Neural cell (in vitro differentiated cells): ENCODE measurements at regions not wholly inside any gene's neighbourhood (a gene's known extent, or its start where the extent isn't known, plus 50 kb on each side); places are given as distances from the start of the nearest gene placed in this dataset.

ENCODE experiments used
- H2AFZ ChIP-seq: fragments of 200-600, 300-800 bp; sonication (generic), shearing (Covaris generic); 2 replicates; pipeline ENCODE4 v1.6.0; 2014; ENCODE audit warnings: low read depth, mild to moderate bottlenecking, antibody characterized with exemption, low read length, moderate library complexity
- H3F3A ChIP-seq: fragments of 200-600 bp; shearing (Covaris generic); 2 replicates; pipeline ENCODE4 v1.6.1; 2016; ENCODE audit warnings: mild to moderate bottlenecking, moderate library complexity, mixed read lengths, antibody characterized with exemption, low read length; ENCODE audit not compliant: insufficient read depth, poor library complexity, severe bottlenecking
- H3K27ac ChIP-seq: fragments of 200-600, 300-800 bp; sonication (generic), shearing (Covaris generic); 2 replicates; pipeline ENCODE4 v1.5.1; 2014; ENCODE audit warnings: mild to moderate bottlenecking, low read length, moderate library complexity
- H3K27me3 ChIP-seq: fragments of 300-800, 200-600 bp; sonication (generic), shearing (Covaris generic); 2 replicates; pipeline ENCODE4 v1.6.0; 2014; ENCODE audit warnings: mild to moderate bottlenecking, low read depth, low read length, moderate library complexity; ENCODE audit not compliant: insufficient read depth
- H3K36me3 ChIP-seq: fragments of 300-800, 200-600 bp; sonication (generic), shearing (Covaris generic); 2 replicates; pipeline ENCODE4 v1.5.1; 2014; ENCODE audit warnings: mild to moderate bottlenecking, antibody characterized with exemption, low read length, moderate library complexity; ENCODE audit not compliant: insufficient read depth
- H3K4me2 ChIP-seq: fragments of 300-800, 200-600 bp; sonication (generic), shearing (Covaris generic); 2 replicates; pipeline ENCODE4 v1.6.0; 2014; ENCODE audit warnings: mild to moderate bottlenecking, low read length
- H3K4me3 ChIP-seq: fragments of 300-800, 200-600 bp; sonication (generic), shearing (Covaris generic); 2 replicates; pipeline ENCODE4 v1.5.1; 2014; ENCODE audit warnings: mild to moderate bottlenecking, low read length, moderate library complexity
- H3K79me2 ChIP-seq: fragments of 200-600 bp; shearing (Covaris generic); replicated peaks from 2 replicates; pipeline ENCODE4 v1.6.0; 2014; ENCODE audit warnings: mild to moderate bottlenecking, low read length, moderate library complexity; ENCODE audit not compliant: insufficient read depth
- H3K9ac ChIP-seq: fragments of 300-800, 200-600 bp; sonication (generic), shearing (Covaris generic); 2 replicates; pipeline ENCODE4 v1.6.1; 2016; ENCODE audit warnings: mild to moderate bottlenecking, low read length, mixed read lengths
- H3K9me2 ChIP-seq: fragments of 200-600 bp; shearing (Covaris generic); 2 replicates; pipeline ENCODE4 v1.6.1; 2016; ENCODE audit warnings: mild to moderate bottlenecking, low read length, mixed read lengths; ENCODE audit not compliant: insufficient read depth
- H3K9me3 ChIP-seq: fragments of 200-600, 300-800 bp; sonication (generic), shearing (Covaris generic); 2 replicates; pipeline ENCODE4 v1.6.1; 2016; ENCODE audit warnings: mild to moderate bottlenecking, mixed run types, low read length, moderate library complexity, mixed read lengths
- H4K20me1 ChIP-seq: fragments of 200-600 bp; shearing (Covaris generic); 2 replicates; pipeline ENCODE4 v1.6.1; 2016; ENCODE audit warnings: mild to moderate bottlenecking, mixed run types; ENCODE audit not compliant: insufficient read depth
- CTCF ChIP-seq: fragments of 450-650 bp; IDR thresholded peaks from 2 replicates; pipeline ENCODE4 v1.5.1; 2014; ENCODE audit warnings: antibody characterized with exemption, mild to moderate bottlenecking, moderate library complexity; ENCODE audit not compliant: poor library complexity, severe bottlenecking
- EP300 ChIP-seq: fragments of 450-650 bp; conservative IDR thresholded peaks from 2 replicates; pipeline ENCODE4 v1.6.1; 2014; ENCODE audit warnings: antibody characterized with exemption, mild to moderate bottlenecking, moderate library complexity; ENCODE audit not compliant: poor library complexity, severe bottlenecking
- EZH2 ChIP-seq: fragments of 200-600, 300-800 bp; shearing (Covaris generic), sonication (generic); IDR thresholded peaks from 2 replicates; pipeline ENCODE4 v1.6.1; 2014; ENCODE audit warnings: antibody characterized with exemption, low read length, borderline replicate concordance, mild to moderate bottlenecking; ENCODE audit not compliant: insufficient read depth, poor library complexity, severe bottlenecking
- MXI1 ChIP-seq: fragments of 450-650 bp; conservative IDR thresholded peaks from 2 replicates; pipeline ENCODE4 v1.6.1; 2014; ENCODE audit warnings: antibody characterized with exemption, mild to moderate bottlenecking; ENCODE audit not compliant: poor library complexity, severe bottlenecking
- POLR2AphosphoS5 ChIP-seq: IDR thresholded peaks from 2 replicates; pipeline ENCODE4 v1.6.1; 2012
- RAD21 ChIP-seq: fragments of 450-650 bp; conservative IDR thresholded peaks from 2 replicates; pipeline ENCODE4 v1.6.1; 2014; ENCODE audit warnings: antibody characterized with exemption, mild to moderate bottlenecking, moderate library complexity
- REST ChIP-seq: IDR thresholded peaks from 2 replicates; pipeline ENCODE4 v1.6.1; 2012; ENCODE audit warnings: borderline replicate concordance
- SMC3 ChIP-seq: fragments of 450-650 bp; conservative IDR thresholded peaks from 2 replicates; pipeline ENCODE4 v1.6.1; 2014; ENCODE audit warnings: antibody characterized with exemption, mild to moderate bottlenecking, moderate library complexity; ENCODE audit not compliant: poor library complexity
- TAF1 ChIP-seq: IDR thresholded peaks from 2 replicates; pipeline ENCODE4 v1.6.1; 2012; ENCODE audit warnings: low read depth

GRCh38 chr19:28578208-28578607 lies 634.7 kb downstream of the UQCRFS1 start:
- H4K20me1 ChIP-seq, result no peaks in the 10 kb centered on the region
- no peaks in the 10 kb centered on the region for H3K36me3 ChIP-seq
- no peaks in the 10 kb centered on the region for H3K79me2 ChIP-seq
- no peak overlapping the region for H3K4me3 ChIP-seq
- no peaks in the 10 kb centered on the region for H3F3A ChIP-seq
- H3K9me2 ChIP-seq, result no peaks in the 10 kb centered on the region
- H3K9ac ChIP-seq, result no peak overlapping the region
- H3K4me2 ChIP-seq, result no peak overlapping the region
- TF ChIP-seq EP300, result no peak
- TF ChIP-seq SMC3, result no peak
- TF ChIP-seq REST, result no peak
- TF ChIP-seq TAF1, result no peak
- no peak for TF ChIP-seq MXI1
- TF ChIP-seq EZH2, result no peak
- TF ChIP-seq RAD21, result no peak
- TF ChIP-seq POLR2AphosphoS5, result no peak
- no peak for TF ChIP-seq CTCF
- no peaks in the 10 kb centered on the region for H3K9me3 ChIP-seq
- H2AFZ ChIP-seq, result no peak overlapping the region
- no peak overlapping the region for H3K27ac ChIP-seq
- H3K27me3 ChIP-seq, result no peaks in the 10 kb centered on the region

GRCh38 chr19:28577666-28578065 lies 635.3 kb downstream of the UQCRFS1 start:
- no peak overlapping the region for H3K4me3 ChIP-seq
- no peaks in the 10 kb centered on the region for H3F3A ChIP-seq
- H4K20me1 ChIP-seq, result no peaks in the 10 kb centered on the region
- TF ChIP-seq EP300 (no peak), RAD21 (no peak), EZH2 (no peak), SMC3 (no peak), MXI1 (no peak), POLR2AphosphoS5 (no peak), REST (no peak), TAF1 (no peak), CTCF (no peak)
- no peaks in the 10 kb centered on the region for H3K36me3 ChIP-seq
- no peaks in the 10 kb centered on the region for H3K9me3 ChIP-seq
- H3K9me2 ChIP-seq, result no peaks in the 10 kb centered on the region
- no peak overlapping the region for H3K4me2 ChIP-seq
- no peaks in the 10 kb centered on the region for H3K79me2 ChIP-seq
- H3K27me3 ChIP-seq, result no peaks in the 10 kb centered on the region
- no peak overlapping the region for H3K9ac ChIP-seq
- H2AFZ ChIP-seq, result no peak overlapping the region
- no peak overlapping the region for H3K27ac ChIP-seq
